ENCODE measurements at regions not wholly inside any gene's neighbourhood (a gene's known extent, or its start where the extent isn't known, plus 50 kb on each side); places are given as distances from the start of the nearest gene placed in this dataset.
A peak's percentile ranks its signal among the peaks of the same experiment; 100 is the strongest.
"Not testable (repeated sequence)": the region's sequence is repeated elsewhere in the genome, so short reads cannot be mapped to it uniquely, and the experiment has no call there.

GRCh38 chr3:185306286-185306685 is 52.4 kb upstream of the EHHADH start:
- DNase-seq (ENCODE audit: low spot score): not testable (repeated sequence)

- no peak for DNase-seq (ENCODE audit: low spot score)
Measured at GRCh38 chr3:185306847-185307246, 53.0 kb upstream of the EHHADH start.

DNA sequence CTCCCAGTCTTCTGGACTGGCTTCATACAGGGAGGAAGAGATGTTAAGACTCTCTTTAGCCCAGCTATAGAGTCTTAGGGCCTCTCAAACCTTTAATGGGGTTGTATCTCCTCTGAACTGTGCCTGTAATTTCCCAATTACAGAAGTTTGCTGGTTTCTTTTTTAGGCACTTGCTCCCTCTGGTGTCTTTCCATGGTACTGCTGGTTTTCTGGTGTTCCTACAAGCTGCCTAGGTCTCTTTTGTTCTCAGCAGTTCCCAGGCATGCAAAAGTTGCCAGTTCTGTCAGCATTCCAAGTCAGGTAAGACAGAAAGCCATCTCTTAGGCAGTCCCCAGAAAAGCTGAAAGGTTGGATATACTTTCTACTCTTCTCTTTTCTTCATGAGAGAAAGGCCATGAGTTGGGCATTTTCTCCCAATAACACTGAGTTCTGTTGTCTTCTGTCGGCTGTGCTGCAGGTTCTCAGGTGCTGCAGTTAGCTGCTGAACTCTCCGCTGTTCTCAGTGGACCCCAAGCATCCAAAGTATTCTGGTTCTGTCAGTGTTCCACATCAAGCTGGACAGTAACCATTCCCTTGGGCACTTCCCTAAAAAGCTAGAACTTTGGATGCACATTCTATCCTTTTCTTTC is 54.4 kb upstream of the EHHADH start:
- DNase-seq (ENCODE audit: low spot score): peak; percentile 70

- DNase-seq (ENCODE audit: low spot score): no peak
Measured at GRCh38 chr3:185309302-185309701, 53.6 kb upstream of the MAP3K13 start.

GRCh38 chr3:185309795-185310194 is 53.1 kb upstream of the MAP3K13 start:
- no peak for DNase-seq (ENCODE audit: low spot score)

- DNase-seq (ENCODE audit: low spot score): no peak
Measured at GRCh38 chr3:185311991-185312390, 50.9 kb upstream of the MAP3K13 start.

Measured in hematopoietic multipotent progenitor cell treated with erythropoietin and hydrocortisone succinate and interleukin-3 and kit ligand, for 15 days (in vitro differentiated cells).